K562 (cell line): ENCODE measurements at regions not wholly inside any gene's neighbourhood (a gene's known extent, or its start where the extent isn't known, plus 50 kb on each side); places are given as distances from the start of the nearest gene placed in this dataset.

Source experiments
- AFF4 ChIP-seq: sonication (generic); formaldehyde crosslinking; IDR thresholded peaks from 2 replicates; pipeline ENCODE4 v1.8.0; 2023; ENCODE audit warnings: mild to moderate bottlenecking, missing genetic modification reagents
- ARID1B ChIP-seq: fragments of 450-650 bp; IDR thresholded peaks from 2 replicates; pipeline ENCODE4 v1.6.1; 2016; ENCODE audit warnings: antibody characterized with exemption, mild to moderate bottlenecking, inconsistent platforms
- FOXP4 ChIP-seq: sonication (generic); formaldehyde crosslinking; IDR thresholded peaks from 2 replicates; pipeline ENCODE4 v1.8.0; 2022; ENCODE audit warnings: mild to moderate bottlenecking, missing genetic modification reagents, borderline replicate concordance
- NFXL1 ChIP-seq: fragments of 450-650 bp; formaldehyde crosslinking; IDR thresholded peaks from 2 replicates; pipeline ENCODE4 v1.4.0; 2021; ENCODE audit warnings: mild to moderate bottlenecking
- POLR2A ChIP-seq: fragments of 450-650 bp; conservative IDR thresholded peaks from 2 replicates; pipeline ENCODE4 v1.6.1; 2016
- SREBF2 ChIP-seq: sonication (generic); formaldehyde crosslinking; IDR thresholded peaks from 2 replicates; pipeline ENCODE4 v1.4.0; 2020; ENCODE audit warnings: mild to moderate bottlenecking, missing genetic modification reagents
- STAG1 ChIP-seq: sonication (generic); formaldehyde crosslinking; IDR thresholded peaks from 2 replicates; pipeline ENCODE4 v1.5.0; 2020; ENCODE audit warnings: missing genetic modification reagents, borderline replicate concordance
- THRAP3 ChIP-seq: fragments of 450-650 bp; IDR thresholded peaks from 2 replicates; pipeline ENCODE4 v1.6.1; 2016; ENCODE audit warnings: mild to moderate bottlenecking, inconsistent platforms, borderline replicate concordance
- ZNF133 ChIP-seq: fragments of 250-450 bp; sonication (Bioruptor Pico); IDR thresholded peaks from 2 replicates; pipeline ENCODE4 v1.4.0; 2020; ENCODE audit warnings: mild to moderate bottlenecking
- ZNF449 ChIP-seq: fragments of 250-450 bp; sonication (Bioruptor Pico); IDR thresholded peaks from 2 replicates; pipeline ENCODE4 v1.8.0; 2022; ENCODE audit warnings: moderate library complexity, mild to moderate bottlenecking, inconsistent platforms
- ZNF76 ChIP-seq: fragments of 250-450 bp; sonication (Bioruptor Pico); IDR thresholded peaks from 2 replicates; pipeline ENCODE4 v1.4.0; 2020; ENCODE audit warnings: mild to moderate bottlenecking, moderate library complexity, borderline replicate concordance
- ZNF780A ChIP-seq: fragments of 250-450 bp; sonication (Bioruptor Pico); IDR thresholded peaks from 2 replicates; pipeline ENCODE4 v1.5.0; 2021; ENCODE audit warnings: mild to moderate bottlenecking

- TF ChIP-seq FOXP4 (CRISPR knock-in tag) (no peak), NFXL1 (peak; percentile 34; the same call in 1 of the 2 replicates), ZNF449 (0 out of 2 replicates have a peak, but pooled peaks have one; percentile 20), ZNF76 (CRISPR knock-in tag) (no peak), POLR2A (no peak), ARID1B (peak; percentile 28; the same call in 1 of the 2 replicates), ZNF133 (CRISPR knock-in tag) (no peak), SREBF2 (CRISPR knock-in tag) (no peak), STAG1 (no peak), THRAP3 (no peak), AFF4 (no peak), ZNF780A (CRISPR knock-in tag) (no peak)
These were observed 288.0 kb upstream of the SEMA3C start (continued) for GRCh38 chr7:81206667-81207360.
